Loucy (cell line): ENCODE measurements at regions not wholly inside any gene's neighbourhood (a gene's known extent, or its start where the extent isn't known, plus 50 kb on each side); places are given as distances from the start of the nearest gene placed in this dataset.

Experiments used
- EZH2phosphoT487 ChIP-seq: fragments of 200-600 bp; IDR thresholded peaks from 2 replicates; pipeline ENCODE4 v1.6.1; 2018; ENCODE audit warnings: antibody characterized with exemption, mild to moderate bottlenecking, moderate library complexity, borderline replicate concordance
- TF ChIP-seq, protein P1 (sequence below): fragments of 200-600 bp; sonication (generic); conservative IDR thresholded peaks from 2 replicates; pipeline ENCODE4 v1.5.1; 2014; ENCODE audit warnings: mild to moderate bottlenecking, antibody characterized with exemption, low read length

DNA sequence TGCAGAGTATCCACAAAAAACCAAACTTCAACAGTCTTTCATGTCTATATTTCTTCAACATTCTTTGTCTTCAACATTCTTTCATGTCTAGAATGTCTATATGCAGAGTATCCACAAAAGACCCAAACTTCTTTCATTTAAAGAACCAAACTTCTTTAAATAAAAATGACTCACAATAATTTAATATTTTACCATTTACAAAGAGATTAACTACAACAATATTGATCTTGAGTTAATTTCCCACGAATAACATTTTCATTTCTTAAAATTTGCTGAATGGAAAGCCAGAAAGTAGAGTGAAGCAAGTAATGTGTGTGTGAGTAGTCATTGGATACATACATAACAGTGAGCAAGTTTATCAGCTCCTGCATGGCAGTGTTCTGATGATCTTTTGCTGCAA is 1069.7 kb downstream of the EFNB2 start, which contains the start of gene DAOA:
- no peak for TF ChIP-seq EZH2phosphoT487
- TF ChIP-seq, protein P1, sequence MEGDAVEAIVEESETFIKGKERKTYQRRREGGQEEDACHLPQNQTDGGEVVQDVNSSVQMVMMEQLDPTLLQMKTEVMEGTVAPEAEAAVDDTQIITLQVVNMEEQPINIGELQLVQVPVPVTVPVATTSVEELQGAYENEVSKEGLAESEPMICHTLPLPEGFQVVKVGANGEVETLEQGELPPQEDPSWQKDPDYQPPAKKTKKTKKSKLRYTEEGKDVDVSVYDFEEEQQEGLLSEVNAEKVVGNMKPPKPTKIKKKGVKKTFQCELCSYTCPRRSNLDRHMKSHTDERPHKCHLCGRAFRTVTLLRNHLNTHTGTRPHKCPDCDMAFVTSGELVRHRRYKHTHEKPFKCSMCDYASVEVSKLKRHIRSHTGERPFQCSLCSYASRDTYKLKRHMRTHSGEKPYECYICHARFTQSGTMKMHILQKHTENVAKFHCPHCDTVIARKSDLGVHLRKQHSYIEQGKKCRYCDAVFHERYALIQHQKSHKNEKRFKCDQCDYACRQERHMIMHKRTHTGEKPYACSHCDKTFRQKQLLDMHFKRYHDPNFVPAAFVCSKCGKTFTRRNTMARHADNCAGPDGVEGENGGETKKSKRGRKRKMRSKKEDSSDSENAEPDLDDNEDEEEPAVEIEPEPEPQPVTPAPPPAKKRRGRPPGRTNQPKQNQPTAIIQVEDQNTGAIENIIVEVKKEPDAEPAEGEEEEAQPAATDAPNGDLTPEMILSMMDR, result no peak
